H1 (cell line): ENCODE measurements at regions not wholly inside any gene's neighbourhood (a gene's known extent, or its start where the extent isn't known, plus 50 kb on each side); places are given as distances from the start of the nearest gene placed in this dataset.

Source experiments
- CBX5 ChIP-seq: fragments of 300-800, 300-1000 bp; sonication (generic); IDR thresholded peaks from 2 replicates; pipeline ENCODE4 v1.7.1; 2016; ENCODE audit warnings: antibody characterized with exemption, low read length, low read depth

GRCh38 chr12:14256555-14257169 lies 108.8 kb upstream of the ATF7IP start (continued):
- TF ChIP-seq CBX5: no peak
- TF ChIP-seq, all 59 proteins: peak for 5
